DOHH2 (cell line): ENCODE measurements at regions not wholly inside any gene's neighbourhood (a gene's known extent, or its start where the extent isn't known, plus 50 kb on each side); places are given as distances from the start of the nearest gene placed in this dataset.
"Not testable (repeated sequence)": the region's sequence is repeated elsewhere in the genome, so short reads cannot be mapped to it uniquely, and the experiment has no call there.

ENCODE experiments used
- H3F3A ChIP-seq: fragments of 200-600 bp; sonication (generic), shearing (Covaris generic); 2 replicates; pipeline ENCODE4 v1.6.0; 2016; ENCODE audit warnings: antibody characterized with exemption, mild to moderate bottlenecking; ENCODE audit not compliant: control insufficient read depth, insufficient read depth
- H3K27ac ChIP-seq: fragments of 200-600 bp; sonication (generic); 2 replicates; pipeline ENCODE4 v1.5.1; 2014; ENCODE audit warnings: low read depth, mild to moderate bottlenecking, low read length, moderate library complexity
- H3K27me3 ChIP-seq: fragments of 200-600 bp; sonication (generic); 2 replicates; pipeline ENCODE4 v1.6.1; 2014; ENCODE audit warnings: mild to moderate bottlenecking, low read length, mixed read lengths; ENCODE audit not compliant: control insufficient read depth
- H3K36me3 ChIP-seq: fragments of 200-600 bp; sonication (generic); 2 replicates; pipeline ENCODE4 v1.6.1; 2014; ENCODE audit warnings: mild to moderate bottlenecking, low read length, moderate library complexity, mixed read lengths; ENCODE audit not compliant: control insufficient read depth
- H3K4me1 ChIP-seq: fragments of 200-600 bp; sonication (generic); 2 replicates; pipeline ENCODE4 v1.6.1; 2014; ENCODE audit warnings: mild to moderate bottlenecking, low read length, mixed read lengths; ENCODE audit not compliant: control insufficient read depth
- H3K4me2 ChIP-seq: fragments of 200-600 bp; sonication (generic); 2 replicates; pipeline ENCODE4 v1.6.0; 2014; ENCODE audit warnings: mild to moderate bottlenecking, low read length, moderate library complexity
- H3K4me3 ChIP-seq: fragments of 200-600 bp; sonication (generic); 2 replicates; pipeline ENCODE4 v1.5.1; 2014; ENCODE audit warnings: mild to moderate bottlenecking, low read length, mixed read lengths
- H3K79me2 ChIP-seq: fragments of 200-600 bp; sonication (generic); 2 replicates; pipeline ENCODE4 v1.6.1; 2014; ENCODE audit warnings: mild to moderate bottlenecking, low read length, mixed read lengths; ENCODE audit not compliant: control insufficient read depth
- H3K9me2 ChIP-seq: fragments of 200-600 bp; sonication (generic); replicated peaks from 2 replicates; pipeline ENCODE4 v1.6.1; 2014; ENCODE audit warnings: mild to moderate bottlenecking, low read length, mixed read lengths; ENCODE audit not compliant: control insufficient read depth
- H3K9me3 ChIP-seq: fragments of 200-600 bp; sonication (generic); 2 replicates; pipeline ENCODE4 v1.6.1; 2014; ENCODE audit warnings: antibody characterized with exemption, low read length, mixed read lengths; ENCODE audit not compliant: control insufficient read depth, insufficient read depth
- H4K20me1 ChIP-seq: fragments of 200-600 bp; sonication (generic); 2 replicates; pipeline ENCODE4 v1.6.0; 2014; ENCODE audit warnings: low read depth, mild to moderate bottlenecking, antibody characterized with exemption, low read length, moderate library complexity; ENCODE audit not compliant: control insufficient read depth, insufficient read depth
- CTCF ChIP-seq: fragments of 200-600 bp; sonication (generic); IDR thresholded peaks from one replicate; pipeline ENCODE4 v1.5.1; 2014; ENCODE audit warnings: antibody characterized with exemption, mild to moderate bottlenecking, low read depth, low read length; ENCODE audit not compliant: poor library complexity, severe bottlenecking
- EZH2phosphoT487 ChIP-seq: fragments of 200-600 bp; sonication (generic); IDR thresholded peaks from 2 replicates; pipeline ENCODE4 v1.6.1; 2017; ENCODE audit warnings: borderline replicate concordance, mild to moderate bottlenecking, antibody characterized with exemption, low read length, moderate library complexity, mixed read lengths

GRCh38 chr3:63128380-63128779 is 149.7 kb upstream of the SYNPR start:
- TF ChIP-seq CTCF (no peak), EZH2phosphoT487 (no peak)
- Histone ChIP-seq H3K36me3 (no peaks in the 10 kb centered on the region), H3K4me2 (no peak overlapping the region), H3F3A (no peaks in the 10 kb centered on the region), H4K20me1 (no peaks in the 10 kb centered on the region), H3K9me2 (no peaks in the 10 kb centered on the region), H3K9me3 (no peaks in the 10 kb centered on the region), H3K4me1 (no peaks in the 10 kb centered on the region), H3K27ac (no peak overlapping the region), H3K4me3 (no peak overlapping the region), H3K27me3 (no peaks in the 10 kb centered on the region), H3K79me2 (no peaks in the 10 kb centered on the region)

- Histone ChIP-seq H4K20me1 (no peaks in the 10 kb centered on the region), H3K27me3 (no peaks in the 10 kb centered on the region), H3K4me2 (no peak overlapping the region), H3F3A (no peaks in the 10 kb centered on the region), H3K27ac (no peak overlapping the region), H3K9me3 (no peaks in the 10 kb centered on the region), H3K4me1 (no peaks in the 10 kb centered on the region), H3K9me2 (no peaks in the 10 kb centered on the region), H3K4me3 (no peak overlapping the region), H3K36me3 (no peaks in the 10 kb centered on the region), H3K79me2 (no peaks in the 10 kb centered on the region)
- TF ChIP-seq EZH2phosphoT487: no peak
Measured at GRCh38 chr3:63130625-63131024, 147.5 kb upstream of the SYNPR start.

- H4K20me1 ChIP-seq: no peaks in the 10 kb centered on the region
- H3K4me1 ChIP-seq: no peaks in the 10 kb centered on the region
- H3K79me2 ChIP-seq: no peaks in the 10 kb centered on the region
- no peak overlapping the region for H3K4me3 ChIP-seq
- no peak overlapping the region for H3K27ac ChIP-seq
- H3K4me2 ChIP-seq: no peak overlapping the region
- no peaks in the 10 kb centered on the region for H3K36me3 ChIP-seq
- TF ChIP-seq CTCF: no peak
- no peak for TF ChIP-seq EZH2phosphoT487
- H3K9me3 ChIP-seq: no peaks in the 10 kb centered on the region
- no peaks in the 10 kb centered on the region for H3F3A ChIP-seq
- H3K27me3 ChIP-seq: no peaks in the 10 kb centered on the region
- H3K9me2 ChIP-seq: no peaks in the 10 kb centered on the region
Measured at GRCh38 chr3:63132461-63133250, 145.5 kb upstream of the SYNPR start.

GRCh38 chr3:63135367-63135766 is 142.7 kb upstream of the SYNPR start:
- H4K20me1 ChIP-seq: no peaks in the 10 kb centered on the region

GRCh38 chr3:63136249-63136648 is 141.9 kb upstream of the SYNPR start:
- not testable (repeated sequence) for H3K4me2 ChIP-seq, H4K20me1 ChIP-seq, H3F3A ChIP-seq, H3K9me3 ChIP-seq, H3K4me3 ChIP-seq, H3K27ac ChIP-seq, H3K9me2 ChIP-seq, H3K27me3 ChIP-seq, H3K4me1 ChIP-seq, H3K79me2 ChIP-seq, H3K36me3 ChIP-seq

More at GRCh38 chr3:63135367-63135766, 142.7 kb upstream of the SYNPR start:
- H3K27ac ChIP-seq: no peak overlapping the region
- H3K9me2 ChIP-seq: no peaks in the 10 kb centered on the region
- H3K79me2 ChIP-seq: no peaks in the 10 kb centered on the region
- H3K36me3 ChIP-seq: no peaks in the 10 kb centered on the region
- no peaks in the 10 kb centered on the region for H3K4me1 ChIP-seq
- H3K4me2 ChIP-seq: no peak overlapping the region
- no peaks in the 10 kb centered on the region for H3F3A ChIP-seq
- TF ChIP-seq CTCF (no peak), EZH2phosphoT487 (no peak)
- H3K9me3 ChIP-seq: no peaks in the 10 kb centered on the region
- H3K4me3 ChIP-seq: no peak overlapping the region
- no peaks in the 10 kb centered on the region for H3K27me3 ChIP-seq
